Activated B cell treated with CpG ODN at 0.5 μM for 24 hours (primary cell): ENCODE measurements at regions not wholly inside any gene's neighbourhood (a gene's known extent, or its start where the extent isn't known, plus 50 kb on each side); places are given as distances from the start of the nearest gene placed in this dataset.
"Not testable (repeated sequence)": the region's sequence is repeated elsewhere in the genome, so short reads cannot be mapped to it uniquely, and the experiment has no call there.

Experiments
- ATAC-seq: fragments of 200-7000 bp; cut with Tn5 transposase; one replicate; pipeline ENCODE4 v1.10.0; 2021; ENCODE audit warnings: low read depth, mild to moderate bottlenecking, moderate library complexity
- CTCF ChIA-PET: fragments of 350-600 bp; sonication (Branson Sonifier 250); formaldehyde crosslinking; loops from one replicate; lab custom pipeline; 2021; ENCODE audit warnings: antibody characterized with exemption; lab: Charles Lee
- POLR2A ChIA-PET: fragments of 350-600 bp; sonication (Branson Sonifier 250); formaldehyde crosslinking; loops from one replicate; lab custom pipeline; 2021; ENCODE audit warnings: antibody characterized with exemption; lab: Charles Lee
- DNase-seq: peaks from one replicate; pipeline ENCODE4 v3.0.0; 2022
- H3K27ac Mint-ChIP-seq: one replicate; pipeline ENCODE4 v1.8.0; 2020; ENCODE audit warnings: mixed read lengths
- H3K27me3 Mint-ChIP-seq: one replicate; pipeline ENCODE4 v1.8.0; 2021; ENCODE audit warnings: mixed read lengths
- H3K36me3 Mint-ChIP-seq: one replicate; pipeline ENCODE4 v1.8.0; 2021; ENCODE audit warnings: low read depth, mixed read lengths
- H3K4me1 Mint-ChIP-seq: one replicate; pipeline ENCODE4 v1.8.0; 2021; ENCODE audit warnings: mixed read lengths
- H3K4me3 Mint-ChIP-seq: one replicate; pipeline ENCODE4 v1.8.0; 2020; ENCODE audit warnings: mild to moderate bottlenecking, mixed read lengths
- H3K9me3 Mint-ChIP-seq: one replicate; pipeline ENCODE4 v1.8.0; 2020; ENCODE audit warnings: mixed read lengths
- intact Hi-C: fragments of 100-400 bp; cut with micrococcal nuclease; formaldehyde crosslinking; loops from one replicate; pipeline ENCODE4 v1.15.1; 2024
- TF ChIP-seq, protein P1 (sequence below): fragments of 200-600 bp; IDR thresholded peaks from one replicate; pipeline ENCODE4 v1.8.0; 2022; ENCODE audit warnings: antibody characterized with exemption, mild to moderate bottlenecking

DNA sequence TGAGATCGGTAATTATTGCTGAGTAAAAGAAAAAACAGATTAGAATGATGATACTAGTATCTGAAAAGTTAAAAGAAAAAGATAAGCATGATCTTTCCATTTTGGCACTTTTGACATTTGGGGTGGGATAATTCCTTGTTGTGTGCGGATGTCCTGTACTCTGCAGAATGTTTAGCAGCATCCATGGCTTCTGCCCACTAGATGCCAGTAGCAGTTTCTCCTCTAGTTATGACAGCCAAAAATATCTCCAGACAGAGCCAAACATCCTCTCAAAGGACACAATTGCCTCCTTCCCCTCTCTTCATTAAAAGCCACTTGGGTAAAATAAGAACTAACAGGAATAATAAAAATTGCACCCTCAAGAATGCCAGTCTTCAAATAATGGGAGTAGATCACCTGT is 468.8 kb upstream of the GRM7 start:
- intact Hi-C loops = no loop called here

DNA sequence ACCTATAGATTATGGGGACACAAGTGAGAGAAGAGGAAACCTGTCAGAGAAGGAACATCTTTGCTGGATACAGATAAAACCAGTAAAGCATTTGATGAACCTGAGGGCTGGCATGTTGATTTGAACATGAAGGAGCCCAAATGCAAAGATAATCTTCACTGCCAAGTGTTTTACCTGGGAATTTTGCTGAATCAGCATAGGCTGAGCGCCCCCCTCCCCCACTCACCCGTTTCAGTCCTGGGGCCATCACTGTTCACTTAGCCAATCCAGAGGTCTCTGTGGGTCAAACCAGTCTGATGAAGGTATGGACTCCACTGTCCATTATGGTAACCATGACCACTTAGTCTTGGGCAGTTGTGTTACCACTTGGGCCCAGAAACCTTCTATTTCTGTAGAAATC is 466.0 kb upstream of the GRM7 start:
- Mint-ChIP-seq H3K36me3 (no peaks in the 10 kb centered on the region), H3K27me3 (no peaks in the 10 kb centered on the region), H3K9me3 (no peaks in the 10 kb centered on the region), H3K27ac (no peak overlapping the region), H3K4me3 (no peak overlapping the region), H3K4me1 (no peaks in the 10 kb centered on the region)
- ChIA-PET CTCF (no interaction called here), POLR2A (no interaction called here)
- intact Hi-C loops = no loop called here
- no peak for ATAC-seq
- DNase-seq = no peak
- TF ChIP-seq, protein P1, sequence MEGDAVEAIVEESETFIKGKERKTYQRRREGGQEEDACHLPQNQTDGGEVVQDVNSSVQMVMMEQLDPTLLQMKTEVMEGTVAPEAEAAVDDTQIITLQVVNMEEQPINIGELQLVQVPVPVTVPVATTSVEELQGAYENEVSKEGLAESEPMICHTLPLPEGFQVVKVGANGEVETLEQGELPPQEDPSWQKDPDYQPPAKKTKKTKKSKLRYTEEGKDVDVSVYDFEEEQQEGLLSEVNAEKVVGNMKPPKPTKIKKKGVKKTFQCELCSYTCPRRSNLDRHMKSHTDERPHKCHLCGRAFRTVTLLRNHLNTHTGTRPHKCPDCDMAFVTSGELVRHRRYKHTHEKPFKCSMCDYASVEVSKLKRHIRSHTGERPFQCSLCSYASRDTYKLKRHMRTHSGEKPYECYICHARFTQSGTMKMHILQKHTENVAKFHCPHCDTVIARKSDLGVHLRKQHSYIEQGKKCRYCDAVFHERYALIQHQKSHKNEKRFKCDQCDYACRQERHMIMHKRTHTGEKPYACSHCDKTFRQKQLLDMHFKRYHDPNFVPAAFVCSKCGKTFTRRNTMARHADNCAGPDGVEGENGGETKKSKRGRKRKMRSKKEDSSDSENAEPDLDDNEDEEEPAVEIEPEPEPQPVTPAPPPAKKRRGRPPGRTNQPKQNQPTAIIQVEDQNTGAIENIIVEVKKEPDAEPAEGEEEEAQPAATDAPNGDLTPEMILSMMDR = no peak

More for the DNA sequence above, 468.8 kb upstream of the GRM7 start:
- no peak overlapping the region for H3K27ac Mint-ChIP-seq
- no peaks in the 10 kb centered on the region for H3K27me3 Mint-ChIP-seq
- DNase-seq = no peak
- no peak overlapping the region for H3K4me3 Mint-ChIP-seq
- TF ChIP-seq, protein P1 = no peak
- ChIA-PET CTCF (no interaction called here), POLR2A (no interaction called here)
- no peak for ATAC-seq
- H3K9me3 Mint-ChIP-seq = no peaks in the 10 kb centered on the region
- H3K4me1 Mint-ChIP-seq = no peaks in the 10 kb centered on the region
- H3K36me3 Mint-ChIP-seq = no peaks in the 10 kb centered on the region

DNA sequence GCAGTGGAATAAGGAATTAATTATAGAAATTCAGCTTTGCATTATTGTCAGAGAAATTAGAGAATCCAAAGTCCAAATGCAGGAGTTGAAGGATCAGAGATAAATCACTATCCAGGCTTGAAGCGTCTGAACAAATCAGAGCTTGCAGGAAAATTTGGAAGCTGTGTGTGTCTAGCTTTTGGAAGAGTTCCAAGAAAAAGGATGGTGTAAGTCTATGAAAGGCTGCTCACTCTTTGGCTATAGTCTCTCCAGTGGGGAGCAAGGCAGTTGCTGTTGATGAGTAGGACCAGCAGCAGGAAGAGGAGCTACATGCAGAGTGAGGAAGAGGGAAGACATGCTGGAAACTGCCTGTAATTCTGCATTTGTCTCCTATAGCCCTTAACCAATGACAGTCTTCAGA is 464.3 kb upstream of the GRM7 start:
- Mint-ChIP-seq H3K27me3 (no peaks in the 10 kb centered on the region), H3K4me1 (no peaks in the 10 kb centered on the region), H3K27ac (no peak overlapping the region), H3K4me3 (no peak overlapping the region), H3K36me3 (no peaks in the 10 kb centered on the region), H3K9me3 (no peaks in the 10 kb centered on the region)
- TF ChIP-seq, protein P1 = no peak
- intact Hi-C loops = no loop called here
- DNase-seq (no peak), ATAC-seq (no peak)
- CTCF ChIA-PET = no interaction called here
- POLR2A ChIA-PET = no interaction called here

DNA sequence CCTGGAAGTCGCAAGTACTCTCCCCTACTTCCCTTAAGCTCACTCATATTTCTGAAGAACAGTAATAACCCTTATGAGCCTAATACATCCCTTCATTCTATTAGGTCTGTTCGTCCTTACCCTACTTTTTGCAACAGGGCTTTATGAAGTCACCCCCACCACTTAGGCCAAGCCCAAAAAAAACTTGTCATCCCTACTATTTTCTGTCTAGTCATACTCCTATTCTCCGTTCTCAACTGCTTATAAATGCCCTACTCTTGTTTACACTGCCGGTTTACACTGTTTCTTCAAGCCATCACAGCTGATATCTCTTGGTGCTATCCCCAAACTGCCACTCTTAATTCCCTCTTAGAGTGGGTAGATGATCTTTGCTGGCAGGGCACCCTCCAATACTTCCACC is 458.2 kb upstream of the GRM7 start:
- DNase-seq, POLR2A ChIA-PET, H3K4me1 Mint-ChIP-seq, H3K36me3 Mint-ChIP-seq, H3K4me3 Mint-ChIP-seq, intact Hi-C loops, H3K9me3 Mint-ChIP-seq, H3K27ac Mint-ChIP-seq, CTCF ChIA-PET, ATAC-seq, H3K27me3 Mint-ChIP-seq: not testable (repeated sequence)

DNA sequence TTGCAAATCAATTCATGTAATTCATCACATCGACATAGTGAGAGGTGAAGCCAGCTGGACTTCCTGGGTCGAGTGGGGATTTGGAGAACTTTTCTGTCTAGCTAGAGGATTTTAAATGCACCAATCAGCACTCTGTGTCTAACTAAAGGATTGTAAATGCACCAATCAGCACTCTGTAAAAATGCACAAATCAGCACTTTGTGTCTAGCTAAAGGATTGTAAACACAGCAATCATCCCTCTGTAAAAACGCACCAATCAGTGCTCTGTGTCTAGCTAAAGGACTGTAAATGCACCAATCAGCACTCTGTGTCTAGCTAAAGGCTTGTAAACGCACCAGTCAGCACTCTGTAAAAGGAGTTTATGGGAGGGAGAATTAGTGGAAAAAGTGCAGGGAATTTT is 454.0 kb upstream of the GRM7 start:
- H3K4me1 Mint-ChIP-seq, intact Hi-C loops: not testable (repeated sequence)

DNA sequence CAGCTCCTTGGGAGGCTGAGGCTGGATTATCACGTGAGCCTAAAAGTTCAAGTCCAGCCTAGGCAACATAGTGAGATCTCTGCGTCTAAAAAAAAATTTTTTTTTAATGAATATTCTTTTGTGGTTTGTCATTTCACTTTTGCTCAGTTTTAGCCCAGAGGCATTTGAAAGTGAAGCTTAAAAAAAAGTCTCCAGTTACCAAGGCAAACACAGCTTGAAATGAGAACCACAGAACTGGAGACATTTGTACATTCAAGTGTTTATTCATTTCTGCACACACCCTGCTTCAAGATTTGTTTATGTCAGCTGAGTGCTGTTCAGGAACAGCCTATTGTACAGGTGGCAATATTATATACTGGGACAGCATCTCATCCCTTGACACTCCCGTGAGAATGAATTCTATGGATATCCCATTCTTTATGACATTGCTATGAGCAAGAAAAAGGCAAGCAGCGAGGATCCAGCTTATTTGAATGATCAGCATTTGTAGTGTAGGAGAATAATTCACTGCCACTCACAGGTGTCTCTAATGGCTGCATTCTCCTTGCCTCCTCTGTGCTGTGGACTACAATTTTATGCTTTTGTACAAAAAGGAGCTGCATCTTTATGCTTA is 444.8 kb upstream of the GRM7 start:
- Mint-ChIP-seq H3K27me3 (no peaks in the 10 kb centered on the region), H3K4me3 (no peak overlapping the region), H3K9me3 (peaks cover 3% of the 10 kb centered on the region), H3K4me1 (no peaks in the 10 kb centered on the region), H3K27ac (no peak overlapping the region), H3K36me3 (no peaks in the 10 kb centered on the region)
- ATAC-seq (no peak), DNase-seq (no peak)
- ChIA-PET POLR2A (interaction anchor here (0.5 kb wide), 1 partner anchor 156 kb away, joined by 4 read pairs; no protein-coding TSS in a partner anchor), CTCF (no interaction called here)
- intact Hi-C loops = no loop called here
- TF ChIP-seq, protein P1 = no peak

More for the DNA sequence above, 454.0 kb upstream of the GRM7 start:
- H3K9me3 Mint-ChIP-seq, POLR2A ChIA-PET, H3K27ac Mint-ChIP-seq, H3K4me3 Mint-ChIP-seq, CTCF ChIA-PET, DNase-seq, ATAC-seq, H3K27me3 Mint-ChIP-seq, H3K36me3 Mint-ChIP-seq: not testable (repeated sequence)
